HG03135 (cell line): ENCODE measurements at regions not wholly inside any gene's neighbourhood (a gene's known extent, or its start where the extent isn't known, plus 50 kb on each side); places are given as distances from the start of the nearest gene placed in this dataset.

Source experiments
- ATAC-seq: cut with Tn5 transposase; IDR thresholded peaks from one replicate; pipeline ENCODE4 v1.9.1; 2021; ENCODE audit warnings: mild to moderate bottlenecking, moderate library complexity; ENCODE audit not compliant: unreplicated experiment

- no peak for ATAC-seq
These were observed 88.4 kb downstream of the ENGASE start for GRCh38 chr17:79163071-79163470.

DNA sequence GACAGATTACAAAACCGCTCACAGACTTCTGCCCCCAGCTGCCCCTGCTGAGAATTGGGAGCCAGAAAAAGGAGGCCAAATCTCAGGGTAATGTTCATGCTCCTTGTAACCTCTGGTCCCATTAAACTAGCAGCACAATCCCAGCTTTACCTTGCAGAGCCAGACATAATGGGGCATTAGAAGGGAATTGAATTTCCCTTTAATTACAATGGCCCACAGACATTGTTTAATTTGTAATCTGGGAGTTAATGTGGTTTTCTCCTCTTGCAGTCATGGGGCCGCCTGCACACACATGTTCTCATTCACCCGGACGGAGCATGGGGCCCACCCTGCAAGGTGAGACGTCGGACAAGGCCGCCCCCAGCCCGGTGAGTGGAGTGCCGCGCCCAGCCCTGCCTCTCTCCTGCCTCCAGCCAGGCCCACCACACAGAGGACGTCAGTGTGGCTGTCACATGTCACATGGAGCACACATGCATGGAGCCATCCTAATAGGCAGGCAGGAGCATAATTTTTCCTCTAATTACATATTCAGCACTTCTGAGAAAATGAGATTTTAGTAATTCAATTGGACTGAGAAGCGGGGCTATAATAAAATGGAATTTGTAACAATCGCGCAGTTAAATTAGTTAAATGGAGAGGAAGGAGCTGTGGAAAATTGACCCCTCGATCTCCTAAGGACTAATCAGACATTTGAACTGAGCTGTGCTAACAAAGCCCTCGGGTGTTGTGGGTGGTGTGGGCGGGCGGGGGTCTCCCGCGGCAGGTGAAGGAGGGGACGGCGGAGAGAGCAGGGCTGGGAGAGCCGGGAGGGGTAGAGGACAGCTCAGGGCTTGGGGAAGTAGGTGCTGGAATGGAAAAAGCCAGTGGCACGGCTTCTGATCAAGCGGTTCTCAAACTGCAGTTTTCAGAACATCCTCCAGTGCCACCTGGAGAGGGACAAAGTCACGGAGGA is 87.7 kb downstream of the ENGASE start:
- ATAC-seq, result no peak

DNA sequence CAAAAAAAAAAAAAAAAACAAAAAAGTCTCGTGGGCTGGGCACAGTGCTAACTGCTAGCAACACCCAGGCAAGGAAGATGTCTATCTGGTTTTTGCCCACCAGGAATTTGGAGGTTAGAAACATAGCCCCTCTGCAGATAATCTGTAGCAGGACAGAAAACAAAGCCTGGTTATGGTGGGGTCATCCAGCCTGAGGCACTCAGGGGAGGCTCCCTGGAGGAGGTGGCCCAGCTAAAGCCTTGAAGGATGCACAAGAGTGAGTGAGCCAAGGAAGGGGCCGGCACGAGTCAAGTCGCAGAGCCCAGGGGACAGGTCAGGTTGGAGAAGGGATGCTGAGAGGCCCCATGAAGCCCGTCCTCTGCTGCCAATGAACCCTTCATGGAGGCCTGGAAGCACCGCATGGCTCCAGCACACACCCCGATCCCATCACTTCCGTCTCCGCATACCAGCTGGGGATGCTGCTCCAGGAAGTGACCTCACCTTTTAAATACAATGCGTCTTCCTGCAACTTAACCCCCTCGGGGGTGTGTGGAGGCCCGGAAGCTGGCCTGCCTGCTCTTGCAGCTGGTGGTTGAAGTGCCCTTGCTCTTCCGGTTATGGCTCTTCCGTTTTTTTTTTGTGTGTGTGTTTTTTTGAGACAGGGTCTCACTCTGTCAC is 86.5 kb downstream of the ENGASE start:
- ATAC-seq, result no peak

DNA sequence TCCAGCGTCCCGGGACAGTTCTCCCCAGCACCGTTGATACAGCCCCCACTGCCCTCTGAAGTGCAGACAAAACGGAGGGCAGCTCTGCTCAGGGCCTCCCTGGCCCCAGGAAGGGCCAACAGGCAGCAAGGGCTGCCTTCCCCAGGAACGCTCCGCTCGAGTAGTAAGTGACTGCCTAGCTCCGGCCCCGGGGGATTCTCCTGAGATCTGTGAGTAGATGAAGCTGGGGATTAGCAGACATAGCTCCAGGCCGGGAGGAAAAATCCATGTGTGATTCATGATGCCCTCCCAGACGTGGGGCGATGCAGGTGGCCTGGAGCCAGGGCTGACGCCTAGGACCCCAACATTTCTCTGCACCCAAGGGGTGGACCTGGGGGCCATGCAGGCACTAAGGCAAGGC is 85.3 kb downstream of the ENGASE start:
- ATAC-seq, result no peak

DNA sequence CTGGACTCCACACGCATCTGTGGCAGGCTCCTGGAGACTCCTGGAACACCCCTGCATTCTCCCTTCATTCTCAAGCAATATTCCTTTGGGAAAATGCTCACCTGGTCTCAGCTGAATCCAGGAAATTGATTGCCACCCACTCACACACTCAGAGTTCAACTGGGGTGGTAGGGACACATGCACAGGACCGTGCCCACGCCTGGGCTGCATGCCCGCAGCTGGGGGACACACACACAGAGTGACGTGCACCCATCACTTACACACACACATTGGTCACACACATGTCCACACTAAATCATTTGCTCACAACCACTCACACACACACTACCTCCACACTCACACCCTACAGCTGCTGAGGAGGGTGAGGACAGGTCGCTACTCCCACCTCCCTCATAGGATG is 84.8 kb downstream of the ENGASE start:
- no peak for ATAC-seq

DNA sequence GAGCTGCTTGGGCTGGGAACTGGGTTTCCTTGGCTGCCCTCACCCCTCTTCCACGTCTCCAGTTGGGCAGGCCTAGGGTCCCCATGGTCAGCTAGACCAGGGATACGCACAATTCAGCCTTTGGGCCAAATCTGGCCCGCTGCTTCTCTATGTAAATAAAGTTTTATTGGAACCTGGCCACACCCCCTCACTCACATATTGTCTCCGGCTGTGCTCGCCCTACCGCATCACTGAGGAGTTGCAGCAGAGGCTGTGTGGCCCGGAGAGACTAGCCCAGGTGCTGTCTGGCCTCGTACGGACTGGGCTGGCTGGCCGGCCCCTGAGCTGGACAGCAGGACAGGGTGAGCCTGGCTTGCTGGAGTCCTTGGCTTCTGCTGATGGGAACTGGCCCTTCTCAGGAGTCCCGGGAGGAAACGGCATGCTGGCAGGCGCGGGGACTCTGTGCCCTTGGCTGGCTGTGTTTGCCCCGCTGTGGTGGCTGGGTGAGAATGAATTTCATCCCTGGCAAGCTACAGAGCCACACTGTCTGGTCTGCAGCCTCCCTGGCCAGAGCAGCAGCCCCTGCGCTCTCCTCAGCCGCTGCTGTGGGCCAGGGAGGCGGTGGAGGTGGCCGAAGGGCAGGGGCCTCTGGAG is 82.0 kb downstream of the ENGASE start:
- ATAC-seq, result no peak

DNA sequence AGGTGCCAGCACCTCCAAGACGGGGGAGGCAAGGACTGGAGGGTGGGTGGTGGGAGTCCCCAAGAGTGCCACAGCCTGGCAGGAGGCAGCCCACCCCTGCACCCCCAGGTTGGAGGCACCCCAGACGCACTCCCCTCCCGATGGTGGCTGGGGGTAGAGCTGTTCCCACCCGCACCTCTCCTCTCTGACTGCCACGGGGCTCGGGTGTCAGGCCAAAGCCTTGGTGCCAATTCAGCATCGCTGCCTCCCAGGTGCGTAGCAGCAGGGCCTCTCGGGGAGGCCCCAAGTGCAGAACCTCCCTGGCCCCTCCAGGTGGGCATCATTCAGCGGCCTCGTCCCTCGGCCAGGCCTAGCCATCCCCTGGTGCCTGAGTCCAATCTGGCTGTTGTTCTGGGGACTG is 81.1 kb downstream of the ENGASE start:
- no peak for ATAC-seq

- no peak for ATAC-seq
These were observed 80.4 kb downstream of the ENGASE start for GRCh38 chr17:79154951-79155585.

- ATAC-seq, result no peak
These were observed 79.8 kb downstream of the ENGASE start for GRCh38 chr17:79154446-79154845.

DNA sequence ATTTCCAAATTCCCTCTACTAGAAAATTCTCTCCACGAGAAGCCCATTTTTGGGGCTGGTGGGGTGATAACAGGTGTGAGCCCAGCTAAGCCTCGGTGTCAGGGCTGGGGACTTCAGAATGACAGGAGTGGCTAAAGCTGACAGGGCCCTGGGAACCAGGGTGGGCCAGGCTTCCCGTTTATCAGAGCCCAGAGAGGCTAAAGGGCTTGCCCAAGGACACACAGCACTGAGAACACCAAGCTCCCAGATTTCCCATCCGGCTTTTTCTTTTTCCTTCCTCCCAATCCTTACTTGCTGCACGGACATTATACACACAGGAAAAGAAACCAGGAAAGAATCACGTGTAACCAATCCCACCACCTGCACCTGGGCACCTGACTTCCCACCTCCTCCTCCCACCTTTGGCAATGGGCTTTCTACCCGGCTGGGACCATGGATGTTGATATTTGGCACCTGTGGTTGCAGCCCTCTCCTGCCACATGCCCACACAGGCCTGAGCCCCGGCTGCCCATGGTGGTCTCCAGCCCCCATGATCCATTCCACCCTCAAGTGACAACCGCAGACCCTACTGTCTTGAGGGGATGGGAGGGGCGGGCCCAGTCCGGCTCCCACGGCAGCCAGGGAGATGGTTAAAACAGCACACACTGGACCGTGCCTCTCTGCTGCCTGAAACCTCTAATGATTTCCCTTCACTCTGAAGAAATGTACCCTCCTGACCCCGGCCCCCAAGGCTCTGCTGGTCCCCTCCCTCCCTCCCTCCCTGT is 78.9 kb downstream of the ENGASE start:
- ATAC-seq, result no peak

- ATAC-seq, result no peak
These were observed 78.0 kb downstream of the ENGASE start for GRCh38 chr17:79152636-79153035.

GRCh38 chr17:79152110-79152509 is 77.5 kb downstream of the ENGASE start:
- ATAC-seq, result no peak

DNA sequence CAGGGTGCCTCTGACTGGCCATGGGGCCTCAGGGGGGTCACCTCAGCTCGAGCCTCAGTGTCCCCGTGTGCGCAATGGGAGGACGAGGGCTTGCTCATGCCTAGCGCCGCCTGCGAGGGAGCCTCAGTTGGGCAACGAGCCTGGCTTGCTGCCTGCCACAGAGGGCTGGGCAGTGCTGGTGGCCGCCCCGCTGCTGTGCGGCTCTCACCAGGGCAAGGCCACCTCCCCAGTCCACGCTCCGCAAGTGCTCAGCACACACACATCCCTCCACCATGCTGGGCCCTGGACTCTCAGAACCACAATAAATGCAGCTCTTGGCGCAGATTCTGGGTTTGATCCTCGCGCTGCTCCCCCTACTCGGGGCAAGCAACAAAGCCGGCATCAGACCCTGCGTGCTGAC is 76.2 kb downstream of the ENGASE start:
- ATAC-seq, result no peak

DNA sequence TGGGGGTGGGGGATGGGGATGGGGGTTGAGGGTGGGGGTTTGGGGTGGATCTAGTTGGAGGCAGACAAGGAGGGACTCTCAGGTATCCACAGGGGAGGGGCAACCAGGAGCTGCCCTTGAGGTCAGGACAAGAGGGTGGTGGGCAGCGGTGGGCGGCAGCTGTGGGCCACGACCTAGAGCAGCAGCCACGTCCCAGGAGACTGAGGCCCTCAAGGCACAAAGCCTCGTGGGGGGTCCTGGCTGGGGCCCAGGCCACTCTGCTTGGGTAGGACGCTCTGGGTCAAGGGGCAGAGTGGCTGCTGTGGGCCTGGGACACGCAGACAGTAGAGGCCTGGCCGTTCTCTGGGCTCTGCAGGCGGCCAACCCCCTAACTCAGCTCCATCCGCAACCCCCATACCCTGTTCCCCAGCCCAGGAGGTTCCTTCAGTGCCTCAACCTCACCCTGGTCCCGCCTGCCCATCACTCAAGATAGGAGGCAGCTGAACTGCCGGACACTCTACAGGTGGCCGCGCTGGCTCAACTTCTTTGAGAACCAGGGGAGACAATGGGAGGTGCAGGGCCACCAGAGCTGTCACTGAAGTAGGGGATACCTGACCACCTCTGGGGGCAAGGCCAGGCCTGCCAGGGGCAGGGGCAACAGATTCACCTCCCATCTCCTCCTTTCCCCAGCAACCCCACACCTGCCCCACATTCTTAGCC is 75.6 kb downstream of the ENGASE start:
- no peak for ATAC-seq

DNA sequence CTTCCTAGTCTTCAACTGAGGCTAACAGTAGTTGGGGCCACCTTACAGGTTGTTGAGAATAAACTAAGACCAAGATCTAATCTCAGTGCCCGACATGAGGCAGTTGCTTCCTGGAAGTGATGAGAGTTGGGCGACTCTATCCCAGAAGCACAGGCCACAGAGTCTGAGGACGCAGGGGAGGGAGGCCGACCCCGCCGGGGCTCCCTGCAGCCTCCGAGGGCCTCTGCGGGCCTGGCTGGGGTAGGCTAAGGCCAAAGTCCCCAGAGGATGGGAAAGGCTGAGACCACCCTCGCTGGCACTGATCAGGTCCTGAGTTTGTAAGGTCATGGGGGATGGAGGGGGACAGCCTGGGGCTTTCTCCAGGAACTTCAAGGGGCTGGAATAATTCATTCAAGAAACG is 74.0 kb downstream of the ENGASE start:
- ATAC-seq, result no peak

DNA sequence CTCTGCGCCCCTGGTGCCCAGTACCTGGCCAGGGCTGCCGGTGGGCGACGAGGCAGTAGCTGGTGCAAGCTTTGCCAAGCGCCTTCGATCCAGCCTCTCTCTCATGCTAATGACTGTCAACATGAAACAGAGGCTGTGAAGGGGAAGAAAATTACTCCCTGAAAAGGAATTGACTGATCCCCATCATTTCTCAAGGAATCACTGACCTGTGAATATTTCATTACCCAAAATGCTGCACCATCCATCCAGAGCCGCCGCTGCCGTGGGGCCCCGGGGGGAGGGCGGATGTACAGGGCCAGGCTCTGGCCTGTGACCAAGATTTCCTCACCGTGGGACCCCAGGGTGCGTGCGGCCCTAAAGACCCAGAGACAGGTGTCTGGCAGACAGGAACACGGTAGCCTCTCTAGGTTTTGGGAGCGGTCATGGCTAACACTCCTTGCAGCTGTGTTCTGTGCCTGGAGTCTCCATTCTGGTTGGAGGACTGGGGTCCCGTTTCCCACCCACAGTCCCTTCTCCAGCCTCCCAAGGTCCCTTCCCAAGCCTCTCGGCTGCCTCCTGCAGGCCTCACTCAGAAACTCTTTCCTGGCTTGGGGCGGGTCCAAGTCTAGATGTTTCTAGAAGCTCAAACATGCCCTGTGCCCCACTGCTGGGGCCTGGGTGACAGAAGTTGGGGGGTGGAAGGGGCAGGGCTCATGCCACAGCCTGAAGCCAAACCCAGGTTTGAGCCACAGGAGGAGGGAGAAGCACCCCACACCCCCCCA is 73.3 kb downstream of the ENGASE start:
- ATAC-seq, result no peak

DNA sequence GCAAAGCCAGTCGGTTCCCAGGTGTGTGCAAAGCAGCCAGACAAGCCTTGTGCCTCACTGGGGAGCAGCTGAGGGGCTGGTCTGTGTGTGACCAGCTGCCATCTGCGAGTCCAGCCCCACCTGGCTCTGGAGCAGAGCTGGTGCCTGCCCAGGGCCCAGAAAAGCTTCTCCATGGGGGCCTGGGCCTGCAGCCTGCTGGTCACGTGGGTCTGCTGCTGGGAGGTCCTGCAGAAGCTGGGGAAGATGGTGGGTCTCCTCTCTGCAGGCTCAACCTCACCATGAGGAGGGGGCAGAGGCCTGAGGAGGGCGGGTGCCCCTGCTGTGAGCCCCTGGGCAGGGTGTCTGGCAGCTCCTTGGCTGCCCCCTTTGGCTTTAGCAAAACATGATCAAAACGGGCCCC is 71.9 kb downstream of the ENGASE start:
- no peak for ATAC-seq

DNA sequence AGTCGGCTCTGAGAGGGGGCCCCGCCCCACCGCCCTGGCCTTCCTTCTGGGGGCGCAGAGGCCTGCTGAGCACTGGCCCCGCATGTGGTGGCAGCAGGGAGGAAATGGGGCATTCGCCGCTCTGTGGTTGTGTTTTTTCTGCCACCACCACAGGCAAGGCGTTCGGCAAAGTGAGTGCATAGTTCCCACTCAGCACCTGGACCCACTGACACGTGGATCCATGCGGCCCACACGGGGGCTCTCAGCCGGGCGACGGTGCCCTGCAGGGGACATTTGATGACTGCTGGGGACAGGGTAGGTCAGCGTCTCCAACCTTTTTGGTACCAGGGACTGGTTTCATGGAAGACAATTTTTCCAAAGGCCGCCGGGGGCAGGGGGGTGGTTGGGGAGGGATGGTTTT is 70.9 kb downstream of the ENGASE start:
- no peak for ATAC-seq

- ATAC-seq, result no peak
These were observed 69.5 kb downstream of the ENGASE start for GRCh38 chr17:79144133-79144532.
